ENCODE measurements at regions not wholly inside any gene's neighbourhood (a gene's known extent, or its start where the extent isn't known, plus 50 kb on each side); places are given as distances from the start of the nearest gene placed in this dataset.
"Not testable (repeated sequence)": the region's sequence is repeated elsewhere in the genome, so short reads cannot be mapped to it uniquely, and the experiment has no call there.

DNA sequence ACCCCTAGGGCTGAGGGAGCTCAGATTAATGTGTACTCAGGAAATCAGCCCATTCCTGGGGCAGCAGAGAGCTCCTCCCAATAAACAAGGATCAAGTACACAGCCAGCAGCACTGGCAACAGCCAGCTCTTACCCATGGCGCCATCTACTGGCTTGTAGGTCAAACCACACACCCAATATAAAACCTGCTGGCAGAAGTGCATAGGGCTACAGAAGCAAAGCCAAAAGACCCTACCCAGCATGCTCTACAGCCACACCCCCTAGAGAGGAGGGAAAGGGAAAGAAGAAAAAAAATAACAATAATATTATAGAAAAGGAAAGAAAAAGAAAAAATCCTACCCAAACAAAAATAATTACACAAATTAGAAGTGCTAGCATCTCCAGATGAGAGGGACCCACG, 127.5 kb upstream of the PABPC3 start:
- H3K9me3 ChIP-seq (ENCODE audit: control insufficient read depth, low read depth, low read length); H3K36me3 ChIP-seq (ENCODE audit: control insufficient read depth in 2 of 2, extremely low read depth in 1 of 2, insufficient read depth in 2 of 2, low read length in 2 of 2); H3K27me3 ChIP-seq (ENCODE audit: control insufficient read depth, extremely low read depth, insufficient read depth, low read length); H3K4me1 ChIP-seq (ENCODE audit: control insufficient read depth, extremely low read depth, insufficient read depth, low read length); H3K79me2 ChIP-seq (ENCODE audit: control insufficient read depth, insufficient read depth, low read length); DNase-seq (ENCODE audit: low read depth, low spot score); dilution Hi-C loops (cut with MboI; ENCODE audit: extremely low pct_ligation_motif_present, low sequenced_read_pairs); FAIRE-seq; H3K9me1 ChIP-seq (ENCODE audit: control insufficient read depth, extremely low read depth, insufficient read depth, low read length); H3K27ac ChIP-seq (ENCODE audit: control insufficient read depth, insufficient read depth, low read length); H4K20me1 ChIP-seq (ENCODE audit: control insufficient read depth, extremely low read depth, insufficient read depth, low read length): not testable (repeated sequence)
- Histone ChIP-seq H3K4me3 (ENCODE audit: control insufficient read depth in 2 of 3, extremely low read depth in 1 of 3, insufficient read depth in 2 of 3, low read depth in 1 of 3, low read length in 3 of 3) (peak overlapping the region; percentile 44 to 59 (median 51)), H3K4me2 (ENCODE audit: control insufficient read depth, extremely low read depth, insufficient read depth, low read depth, low read length) (peak overlapping the region; percentile 78), H2AFZ (ENCODE audit: control insufficient read depth, low read length) (peak overlapping the region; percentile 95), H3K9ac (ENCODE audit: control insufficient read depth, extremely low read depth, insufficient read depth, low read length) (peak overlapping the region; percentile 56)
- TF ChIP-seq CTCF (optimal IDR thresholded peaks at IDR 0.05 in 1 of 3, IDR thresholded peaks at IDR 0.05 in 1 of 3, conservative IDR thresholded peaks at IDR 0.05 in 1 of 3; ENCODE audit: extremely low read depth in 1 of 3, insufficient read depth in 2 of 3, low read length in 3 of 3), result peak in 1 of 3 experiments; percentile 32

- dilution Hi-C loops (cut with MboI; ENCODE audit: extremely low pct_ligation_motif_present, low sequenced_read_pairs); DNase-seq (ENCODE audit: low read depth, low spot score): not testable (repeated sequence)
Observed at GRCh38 chr13:24973102-24973501, 122.8 kb upstream of the PABPC3 start.

DNA sequence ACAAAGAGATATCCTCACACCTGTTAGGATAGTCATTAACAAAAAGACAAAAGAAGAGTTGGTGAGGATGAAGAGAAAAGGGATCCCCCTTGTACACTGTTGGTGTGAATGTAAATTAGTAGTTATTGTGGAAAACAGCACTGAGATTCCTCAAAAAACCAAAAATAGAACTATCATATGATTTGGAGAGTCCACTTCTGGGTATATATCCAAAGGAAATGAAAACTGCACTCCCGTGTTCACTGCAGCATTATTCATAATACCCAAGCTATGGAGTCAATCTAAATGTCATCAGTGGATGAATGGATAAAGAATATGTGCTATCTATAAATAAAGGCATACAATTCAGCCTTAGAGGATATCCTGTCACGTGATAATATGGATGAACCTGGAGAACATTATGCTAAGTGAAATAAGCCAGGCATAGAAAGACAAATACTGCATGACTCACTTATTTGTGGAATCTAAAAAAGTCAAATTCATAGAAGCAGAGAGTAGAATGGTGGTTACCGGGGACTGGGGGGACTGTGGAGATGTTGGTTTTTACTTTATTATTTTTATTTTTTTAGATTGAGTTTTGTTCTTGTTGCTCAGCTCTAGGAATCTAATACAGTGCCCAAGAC, 114.6 kb upstream of the PABPC3 start:
- dilution Hi-C loops (cut with MboI; ENCODE audit: extremely low pct_ligation_motif_present, low sequenced_read_pairs); H3K9me3 ChIP-seq (ENCODE audit: control insufficient read depth, low read depth, low read length); H3K4me1 ChIP-seq (ENCODE audit: control insufficient read depth, extremely low read depth, insufficient read depth, low read length); H3K9me1 ChIP-seq (ENCODE audit: control insufficient read depth, extremely low read depth, insufficient read depth, low read length); FAIRE-seq; H4K20me1 ChIP-seq (ENCODE audit: control insufficient read depth, extremely low read depth, insufficient read depth, low read length); H3K4me3 ChIP-seq (ENCODE audit: control insufficient read depth in 2 of 3, extremely low read depth in 1 of 3, insufficient read depth in 2 of 3, low read depth in 1 of 3, low read length in 3 of 3); H3K27ac ChIP-seq (ENCODE audit: control insufficient read depth, insufficient read depth, low read length); H3K9ac ChIP-seq (ENCODE audit: control insufficient read depth, extremely low read depth, insufficient read depth, low read length); DNase-seq (ENCODE audit: low read depth, low spot score); H2AFZ ChIP-seq (ENCODE audit: control insufficient read depth, low read length); H3K27me3 ChIP-seq (ENCODE audit: control insufficient read depth, extremely low read depth, insufficient read depth, low read length); H3K4me2 ChIP-seq (ENCODE audit: control insufficient read depth, extremely low read depth, insufficient read depth, low read depth, low read length); H3K36me3 ChIP-seq (ENCODE audit: control insufficient read depth in 2 of 2, extremely low read depth in 1 of 2, insufficient read depth in 2 of 2, low read length in 2 of 2); H3K79me2 ChIP-seq (ENCODE audit: control insufficient read depth, insufficient read depth, low read length): not testable (repeated sequence)

More at GRCh38 chr13:24973102-24973501, 122.8 kb upstream of the PABPC3 start:
- not testable (repeated sequence) for H3K4me2 ChIP-seq (ENCODE audit: control insufficient read depth, extremely low read depth, insufficient read depth, low read depth, low read length); H3K9ac ChIP-seq (ENCODE audit: control insufficient read depth, extremely low read depth, insufficient read depth, low read length); H3K27ac ChIP-seq (ENCODE audit: control insufficient read depth, insufficient read depth, low read length); H2AFZ ChIP-seq (ENCODE audit: control insufficient read depth, low read length); H3K9me1 ChIP-seq (ENCODE audit: control insufficient read depth, extremely low read depth, insufficient read depth, low read length); H3K36me3 ChIP-seq (ENCODE audit: control insufficient read depth in 2 of 2, extremely low read depth in 1 of 2, insufficient read depth in 2 of 2, low read length in 2 of 2); H4K20me1 ChIP-seq (ENCODE audit: control insufficient read depth, extremely low read depth, insufficient read depth, low read length); H3K4me1 ChIP-seq (ENCODE audit: control insufficient read depth, extremely low read depth, insufficient read depth, low read length); H3K4me3 ChIP-seq (ENCODE audit: control insufficient read depth in 2 of 3, extremely low read depth in 1 of 3, insufficient read depth in 2 of 3, low read depth in 1 of 3, low read length in 3 of 3); H3K79me2 ChIP-seq (ENCODE audit: control insufficient read depth, insufficient read depth, low read length); H3K27me3 ChIP-seq (ENCODE audit: control insufficient read depth, extremely low read depth, insufficient read depth, low read length); H3K9me3 ChIP-seq (ENCODE audit: control insufficient read depth, low read depth, low read length); FAIRE-seq
